GM23248 (cell line): ENCODE measurements at regions not wholly inside any gene's neighbourhood (a gene's known extent, or its start where the extent isn't known, plus 50 kb on each side); places are given as distances from the start of the nearest gene placed in this dataset.

Experiments used
- EZH2 ChIP-seq: fragments of 200-600 bp; sonication (generic); IDR thresholded peaks from 2 replicates; pipeline ENCODE4 v1.6.1; 2018; ENCODE audit warnings: antibody characterized with exemption, mild to moderate bottlenecking; ENCODE audit not compliant: insufficient read depth, poor library complexity, severe bottlenecking
- EZH2phosphoT487 ChIP-seq: fragments of 200-600 bp; sonication (generic); IDR thresholded peaks from 2 replicates; pipeline ENCODE4 v1.6.1; 2018; ENCODE audit warnings: antibody characterized with exemption, moderate library complexity, mild to moderate bottlenecking, low read depth; ENCODE audit not compliant: insufficient read depth

- TF ChIP-seq EZH2 (no peak), EZH2phosphoT487 (no peak)
Observed at GRCh38 chr12:71010143-71010479, 89.6 kb upstream of the PTPRR start.
